ENCODE measurements at regions not wholly inside any gene's neighbourhood (a gene's known extent, or its start where the extent isn't known, plus 50 kb on each side); places are given as distances from the start of the nearest gene placed in this dataset.

GRCh38 chr5:112668911-112669310 lies 68.8 kb upstream of the APC start:
- DNase-seq: no peak

- no peak for DNase-seq
Observed at GRCh38 chr5:112669328-112669963, 68.2 kb upstream of the APC start.

GRCh38 chr5:112671687-112672086 lies 66.0 kb upstream of the APC start:
- no peak for DNase-seq

DNA sequence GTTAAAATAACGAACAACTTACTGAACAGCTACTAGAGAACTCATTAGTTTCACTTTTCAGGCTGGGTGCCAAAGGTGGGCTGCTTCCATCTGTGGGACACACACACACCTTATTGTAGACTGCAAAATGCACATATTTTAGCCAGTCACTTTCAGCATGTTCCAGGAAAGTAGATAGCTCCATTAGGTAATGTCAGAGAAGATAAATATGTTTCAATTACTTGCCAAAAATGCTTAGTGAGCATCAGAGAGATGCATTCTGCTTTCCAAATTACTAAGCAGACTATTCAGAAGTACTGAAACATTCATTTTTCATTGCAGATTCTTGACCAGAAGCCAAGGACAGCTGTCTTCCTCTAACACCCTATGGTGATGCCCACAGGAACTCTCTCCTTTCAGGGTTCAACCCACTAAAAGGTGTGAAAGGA lies 56.2 kb upstream of the APC start:
- no peak for DNase-seq

DNA sequence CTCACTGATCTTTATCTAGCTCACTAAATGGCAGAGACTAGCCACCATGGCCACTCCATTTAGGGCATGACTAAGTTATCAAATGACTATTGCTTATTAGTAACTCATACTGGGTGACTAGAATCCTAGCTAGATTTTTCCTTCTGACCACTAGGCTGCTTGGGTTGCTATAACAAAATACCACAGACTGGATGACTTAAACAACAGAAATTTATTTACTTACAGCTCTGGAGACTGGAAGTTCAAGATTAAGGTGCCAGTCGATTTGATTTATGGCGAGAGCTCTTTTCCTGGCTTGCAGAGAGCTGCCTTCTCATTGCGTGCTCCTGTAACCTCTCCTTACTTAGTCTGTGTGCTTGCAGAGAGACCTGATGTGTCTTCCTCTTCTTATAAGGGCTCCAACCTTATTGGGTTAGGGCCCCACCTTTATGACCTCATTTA lies 55.0 kb upstream of the APC start:
- DNase-seq: no peak

- no peak for DNase-seq
Observed at GRCh38 chr5:112684121-112684520, 53.6 kb upstream of the APC start.

GRCh38 chr5:112684737-112685136 lies 52.9 kb upstream of the APC start:
- no peak for DNase-seq

DNA sequence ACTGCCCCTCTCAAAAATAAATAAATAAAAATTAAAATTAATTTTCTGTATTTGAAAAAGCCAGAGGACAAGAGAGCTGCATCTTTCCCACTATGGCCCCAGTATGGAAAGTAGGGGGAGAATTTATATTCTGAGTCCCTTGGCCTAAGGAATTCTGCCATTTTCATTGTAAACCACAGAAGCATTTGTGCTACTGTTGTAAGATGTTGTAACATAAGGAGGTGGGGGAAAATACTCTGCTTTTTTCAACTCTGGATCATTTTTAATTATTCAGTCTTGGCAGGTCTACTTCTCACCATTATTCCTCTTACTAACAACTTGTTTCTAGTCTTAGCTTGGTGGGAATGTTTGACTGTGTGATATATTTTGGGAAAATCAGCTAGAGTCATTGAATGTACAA lies 52.3 kb upstream of the APC start:
- DNase-seq: no peak

- no peak for DNase-seq
Observed at GRCh38 chr5:112685931-112686330, 51.8 kb upstream of the APC start.

DNA sequence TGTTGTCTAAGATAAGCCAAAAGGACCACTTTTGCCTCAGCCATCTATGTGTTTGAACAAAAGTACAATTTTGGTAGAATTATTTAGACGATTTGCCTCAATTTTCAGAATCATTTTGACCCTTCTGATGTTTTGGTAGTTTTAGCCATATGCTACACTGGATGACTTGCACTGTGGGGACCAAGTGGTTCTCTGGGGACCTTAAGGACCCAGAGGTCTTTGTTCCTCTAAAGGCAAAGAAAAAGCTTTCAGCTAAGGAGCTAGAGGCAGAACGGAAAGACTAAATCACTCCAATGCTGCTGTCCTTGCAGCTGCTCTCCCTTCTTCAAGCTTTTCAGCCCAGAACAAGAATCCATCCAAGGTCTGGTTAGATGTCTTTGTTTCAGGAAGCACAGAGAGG lies 51.0 kb upstream of the APC start:
- DNase-seq: no peak

GRCh38 chr5:112687306-112687705 lies 50.4 kb upstream of the APC start:
- no peak for DNase-seq

All from stimulated activated CD4-positive, alpha-beta T cell treated with anti-CD3 and anti-CD28 coated beads, Interleukin-4, amount 100 ng/mL, for 24 hours (primary cell).